ENCODE measurements at regions not wholly inside any gene's neighbourhood (a gene's known extent, or its start where the extent isn't known, plus 50 kb on each side); places are given as distances from the start of the nearest gene placed in this dataset.

DNA sequence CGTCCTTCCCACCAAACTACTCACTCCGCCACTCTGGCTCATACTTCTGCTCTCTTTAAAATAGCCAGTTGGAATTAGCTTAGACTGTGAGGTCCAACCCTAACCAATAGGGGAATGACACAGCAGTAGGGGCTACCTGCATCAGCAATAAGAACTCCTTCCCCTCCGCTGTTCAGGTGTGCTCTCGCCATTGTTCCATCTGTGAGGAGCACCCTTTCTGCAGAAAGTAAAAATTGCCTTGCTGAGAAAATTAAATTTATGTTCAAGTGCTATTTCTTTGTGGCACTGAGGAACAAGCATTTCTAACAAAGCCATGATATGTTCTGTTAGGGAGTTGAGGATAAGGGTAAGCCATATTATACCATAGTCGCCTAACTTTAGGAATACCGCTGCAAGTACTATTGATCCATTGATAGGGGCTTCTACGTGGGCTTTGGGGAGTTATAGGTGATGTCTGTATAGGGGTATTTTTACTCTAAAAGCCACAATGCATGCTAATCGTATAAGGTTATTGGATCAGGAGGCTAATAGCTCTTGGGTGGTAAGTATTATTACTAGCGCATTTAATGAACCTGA is 1269.5 kb downstream of the TYW1 start:
- H3K9me3 ChIP-seq (ENCODE audit: control insufficient read depth, insufficient read depth, low read depth, low read length): no peaks in the 10 kb centered on the region
- H3K36me3 ChIP-seq (ENCODE audit: control insufficient read depth in 2 of 2, insufficient read depth in 1 of 2, low read length in 2 of 2): no peaks in the 10 kb centered on the region
- H3K4me1 ChIP-seq (ENCODE audit: control insufficient read depth, insufficient read depth, low read length): no peaks in the 10 kb centered on the region
- H3K4me3 ChIP-seq (ENCODE audit: low read depth, low read length): no peak overlapping the region
- no peak overlapping the region for H3K27ac ChIP-seq (ENCODE audit: extremely low read depth, low read depth, low read length)
- ChIA-PET CTCF (no interaction called here), POLR2A (no interaction called here)
- TF ChIP-seq KLF10 (tag by site-specific recombination; IDR thresholded peaks at IDR 0.05) (no peak), PRDM2 (tag by site-specific recombination; IDR thresholded peaks at IDR 0.05; ENCODE audit: borderline replicate concordance) (no peak), ZXDB (tag by site-specific recombination; IDR thresholded peaks at IDR 0.05) (no peak), ZNF777 (tag by site-specific recombination; IDR thresholded peaks at IDR 0.05; ENCODE audit: borderline replicate concordance) (no peak), TSHZ1 (tag by site-specific recombination; IDR thresholded peaks at IDR 0.05; ENCODE audit: borderline replicate concordance) (no peak), ZNF19 (tag by site-specific recombination; IDR thresholded peaks at IDR 0.05; ENCODE audit: low read depth) (no peak), ZNF747 (tag by site-specific recombination; IDR thresholded peaks at IDR 0.05) (no peak), ZSCAN23 (tag by site-specific recombination; IDR thresholded peaks at IDR 0.05) (no peak), TRIM28 (IDR thresholded peaks at IDR 0.05; ENCODE audit: borderline replicate concordance, low read length) (peak; percentile 88; the same call in 1 of the 2 replicates), ZNF37A (tag by site-specific recombination; IDR thresholded peaks at IDR 0.05) (no peak), SETDB1 (IDR thresholded peaks at IDR 0.05; ENCODE audit: insufficient read length, low read length) (peak; percentile 97)
- TF ChIP-seq, protein P1, sequence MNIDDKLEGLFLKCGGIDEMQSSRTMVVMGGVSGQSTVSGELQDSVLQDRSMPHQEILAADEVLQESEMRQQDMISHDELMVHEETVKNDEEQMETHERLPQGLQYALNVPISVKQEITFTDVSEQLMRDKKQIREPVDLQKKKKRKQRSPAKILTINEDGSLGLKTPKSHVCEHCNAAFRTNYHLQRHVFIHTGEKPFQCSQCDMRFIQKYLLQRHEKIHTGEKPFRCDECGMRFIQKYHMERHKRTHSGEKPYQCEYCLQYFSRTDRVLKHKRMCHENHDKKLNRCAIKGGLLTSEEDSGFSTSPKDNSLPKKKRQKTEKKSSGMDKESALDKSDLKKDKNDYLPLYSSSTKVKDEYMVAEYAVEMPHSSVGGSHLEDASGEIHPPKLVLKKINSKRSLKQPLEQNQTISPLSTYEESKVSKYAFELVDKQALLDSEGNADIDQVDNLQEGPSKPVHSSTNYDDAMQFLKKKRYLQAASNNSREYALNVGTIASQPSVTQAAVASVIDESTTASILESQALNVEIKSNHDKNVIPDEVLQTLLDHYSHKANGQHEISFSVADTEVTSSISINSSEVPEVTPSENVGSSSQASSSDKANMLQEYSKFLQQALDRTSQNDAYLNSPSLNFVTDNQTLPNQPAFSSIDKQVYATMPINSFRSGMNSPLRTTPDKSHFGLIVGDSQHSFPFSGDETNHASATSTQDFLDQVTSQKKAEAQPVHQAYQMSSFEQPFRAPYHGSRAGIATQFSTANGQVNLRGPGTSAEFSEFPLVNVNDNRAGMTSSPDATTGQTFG (tag by site-specific recombination; IDR thresholded peaks at IDR 0.05; ENCODE audit: borderline replicate concordance): no peak
- TF ChIP-seq, protein P2, sequence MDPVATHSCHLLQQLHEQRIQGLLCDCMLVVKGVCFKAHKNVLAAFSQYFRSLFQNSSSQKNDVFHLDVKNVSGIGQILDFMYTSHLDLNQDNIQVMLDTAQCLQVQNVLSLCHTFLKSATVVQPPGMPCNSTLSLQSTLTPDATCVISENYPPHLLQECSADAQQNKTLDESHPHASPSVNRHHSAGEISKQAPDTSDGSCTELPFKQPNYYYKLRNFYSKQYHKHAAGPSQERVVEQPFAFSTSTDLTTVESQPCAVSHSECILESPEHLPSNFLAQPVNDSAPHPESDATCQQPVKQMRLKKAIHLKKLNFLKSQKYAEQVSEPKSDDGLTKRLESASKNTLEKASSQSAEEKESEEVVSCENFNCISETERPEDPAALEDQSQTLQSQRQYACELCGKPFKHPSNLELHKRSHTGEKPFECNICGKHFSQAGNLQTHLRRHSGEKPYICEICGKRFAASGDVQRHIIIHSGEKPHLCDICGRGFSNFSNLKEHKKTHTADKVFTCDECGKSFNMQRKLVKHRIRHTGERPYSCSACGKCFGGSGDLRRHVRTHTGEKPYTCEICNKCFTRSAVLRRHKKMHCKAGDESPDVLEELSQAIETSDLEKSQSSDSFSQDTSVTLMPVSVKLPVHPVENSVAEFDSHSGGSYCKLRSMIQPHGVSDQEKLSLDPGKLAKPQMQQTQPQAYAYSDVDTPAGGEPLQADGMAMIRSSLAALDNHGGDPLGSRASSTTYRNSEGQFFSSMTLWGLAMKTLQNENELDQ (tag by site-specific recombination; IDR thresholded peaks at IDR 0.05; ENCODE audit: low read depth): no peak
- TF ChIP-seq, protein P3, sequence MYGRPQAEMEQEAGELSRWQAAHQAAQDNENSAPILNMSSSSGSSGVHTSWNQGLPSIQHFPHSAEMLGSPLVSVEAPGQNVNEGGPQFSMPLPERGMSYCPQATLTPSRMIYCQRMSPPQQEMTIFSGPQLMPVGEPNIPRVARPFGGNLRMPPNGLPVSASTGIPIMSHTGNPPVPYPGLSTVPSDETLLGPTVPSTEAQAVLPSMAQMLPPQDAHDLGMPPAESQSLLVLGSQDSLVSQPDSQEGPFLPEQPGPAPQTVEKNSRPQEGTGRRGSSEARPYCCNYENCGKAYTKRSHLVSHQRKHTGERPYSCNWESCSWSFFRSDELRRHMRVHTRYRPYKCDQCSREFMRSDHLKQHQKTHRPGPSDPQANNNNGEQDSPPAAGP (tag by site-specific recombination; IDR thresholded peaks at IDR 0.05): no peak
- TF ChIP-seq, protein P4, sequence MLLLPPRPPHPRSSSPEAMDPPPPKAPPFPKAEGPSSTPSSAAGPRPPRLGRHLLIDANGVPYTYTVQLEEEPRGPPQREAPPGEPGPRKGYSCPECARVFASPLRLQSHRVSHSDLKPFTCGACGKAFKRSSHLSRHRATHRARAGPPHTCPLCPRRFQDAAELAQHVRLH (tag by site-specific recombination; IDR thresholded peaks at IDR 0.05): no peak
- TF ChIP-seq, protein P5, sequence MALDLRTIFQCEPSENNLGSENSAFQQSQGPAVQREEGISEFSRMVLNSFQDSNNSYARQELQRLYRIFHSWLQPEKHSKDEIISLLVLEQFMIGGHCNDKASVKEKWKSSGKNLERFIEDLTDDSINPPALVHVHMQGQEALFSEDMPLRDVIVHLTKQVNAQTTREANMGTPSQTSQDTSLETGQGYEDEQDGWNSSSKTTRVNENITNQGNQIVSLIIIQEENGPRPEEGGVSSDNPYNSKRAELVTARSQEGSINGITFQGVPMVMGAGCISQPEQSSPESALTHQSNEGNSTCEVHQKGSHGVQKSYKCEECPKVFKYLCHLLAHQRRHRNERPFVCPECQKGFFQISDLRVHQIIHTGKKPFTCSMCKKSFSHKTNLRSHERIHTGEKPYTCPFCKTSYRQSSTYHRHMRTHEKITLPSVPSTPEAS (tag by site-specific recombination; IDR thresholded peaks at IDR 0.05): no peak

Measured in HEK293 (cell line).